HCT116 (cell line): ENCODE measurements at regions not wholly inside any gene's neighbourhood (a gene's known extent, or its start where the extent isn't known, plus 50 kb on each side); places are given as distances from the start of the nearest gene placed in this dataset.

Source experiments
- ATAC-seq: fragments of 200-7000 bp; cut with Tn5 transposase; 2 replicates; pipeline ENCODE4 v1.9.1; 2020; ENCODE audit warnings: mild to moderate bottlenecking, moderate library complexity
- BruUV-seq: library from RNA; stranded (reverse); fragments of 400-500 nt; replicated peaks from 2 replicates; lab custom pipeline; 2021; lab: Mats Ljungman, UMichigan
- CTCF ChIA-PET: fragments of 300-600 bp; sonication (Branson Sonifier 250); formaldehyde crosslinking; loops from one replicate; lab custom pipeline; 2021; ENCODE audit warnings: antibody characterized with exemption; lab: Charles Lee
- POLR2A ChIA-PET: fragments of 300-600, 350-600 bp; sonication (Branson Sonifier 250); formaldehyde crosslinking; loops from one replicate; lab custom pipeline; 2021; ENCODE audit warnings: antibody characterized with exemption; lab: Charles Lee
- RAD21 ChIA-PET, 2 experiments: fragments of 300-600 bp; sonication (Branson Sonifier 250); formaldehyde crosslinking; loops; one replicate each; lab custom pipeline; 2023; ENCODE audit warnings: low total read pairs in 2 of 2; ENCODE audit not compliant: uncharacterized antibody in 2 of 2, unreplicated experiment in 2 of 2, low non-redundant PET in 1 of 2; lab: Charles Lee
- DNase-seq: peaks from one replicate; pipeline ENCODE4 v3.0.0-alpha.2; 2010; ENCODE audit warnings: low read depth, low spot score
- H2AFZ ChIP-seq: fragments of 200-600 bp; shearing (Covaris generic), sonication (generic); 2 replicates; pipeline ENCODE4 v1.6.1; 2017; ENCODE audit warnings: low read depth, mixed run types, mixed read lengths, antibody characterized with exemption, low read length; ENCODE audit not compliant: poor library complexity, severe bottlenecking
- H3K27ac ChIP-seq: 2 replicates; pipeline ENCODE4 v1.5.1; 2012; ENCODE audit warnings: low read depth, low read length
- H3K27me3 ChIP-seq: fragments of 200-600 bp; sonication (generic); 2 replicates; pipeline ENCODE4 v1.6.1; 2016; ENCODE audit warnings: mixed run types, low read length, mixed read lengths; ENCODE audit not compliant: insufficient read depth
- H3K36me3 ChIP-seq, 2 experiments: fragments of 200-500 bp in 1 of 2; fragments of 200-600 bp in 1 of 2; sonication (Bioruptor generic) in 1 of 2; sonication (generic) in 1 of 2; 2 replicates each; pipeline versions ENCODE4 v1.5.1 to v1.6.1; 2014 to 2016; ENCODE audit warnings: low read length in 2 of 2, inconsistent platforms in 1 of 2, mixed read lengths in 1 of 2, mixed run types in 1 of 2; ENCODE audit not compliant: insufficient read depth in 2 of 2, control insufficient read depth in 1 of 2
- H3K4me1 ChIP-seq, 2 experiments: fragments of 200-600 bp in 1 of 2; sonication (generic) in 1 of 2; 2 replicates each; pipeline versions ENCODE4 v1.5.1 to v1.6.1; 2012 to 2017; ENCODE audit warnings: low read length in 2 of 2, inconsistent platforms in 1 of 2, mild to moderate bottlenecking in 1 of 2, mixed read lengths in 1 of 2, mixed run types in 1 of 2, moderate library complexity in 1 of 2; ENCODE audit not compliant: insufficient read depth in 2 of 2, control insufficient read depth in 1 of 2
- H3K4me2 ChIP-seq: fragments of 200-600 bp; sonication (generic); 2 replicates; pipeline ENCODE4 v1.6.1; 2017; ENCODE audit warnings: mixed run types, low read length, mixed read lengths
- H3K4me3 ChIP-seq, 2 experiments: fragments of 200-600 bp in 1 of 2; sonication (generic) in 1 of 2; replicated peaks in 1 of 2; 2 replicates each; pipeline ENCODE4 v1.5.1; 2011 to 2016; ENCODE audit warnings: low read length in 2 of 2, control low read depth in 1 of 2, low read depth in 1 of 2, mild to moderate bottlenecking in 1 of 2, mixed read lengths in 1 of 2, mixed run types in 1 of 2
- H3K79me2 ChIP-seq: fragments of 200-600 bp; sonication (generic); 2 replicates; pipeline ENCODE4 v1.6.1; 2017; ENCODE audit warnings: mild to moderate bottlenecking, mixed run types, low read length, moderate library complexity, mixed read lengths; ENCODE audit not compliant: insufficient read depth
- H3K9ac ChIP-seq: fragments of 200-600 bp; sonication (generic); 2 replicates; pipeline ENCODE4 v1.6.1; 2016; ENCODE audit warnings: low read length, mixed read lengths
- H3K9me2 ChIP-seq: fragments of 200-600 bp; sonication (generic), shearing (Covaris generic); 2 replicates; pipeline ENCODE4 v1.6.1; 2017; ENCODE audit warnings: mixed run types, mild to moderate bottlenecking, moderate library complexity; ENCODE audit not compliant: insufficient read depth
- H3K9me3 ChIP-seq, 2 experiments: fragments of 200-500 bp in 1 of 2; fragments of 200-600 bp in 1 of 2; sonication (Bioruptor generic) in 1 of 2; sonication (generic) in 1 of 2; 2 replicates each; pipeline ENCODE4 v1.6.1; 2014 to 2017; ENCODE audit warnings: low read length in 2 of 2, mixed read lengths in 2 of 2, inconsistent platforms in 1 of 2, low read depth in 1 of 2, mild to moderate bottlenecking in 1 of 2, mixed run types in 1 of 2, moderate library complexity in 1 of 2; ENCODE audit not compliant: control insufficient read depth in 1 of 2, insufficient read depth in 1 of 2
- H4K20me1 ChIP-seq: fragments of 200-600 bp; sonication (generic), shearing (Covaris generic); 2 replicates; pipeline ENCODE4 v1.6.1; 2017; ENCODE audit warnings: mixed run types, mild to moderate bottlenecking, moderate library complexity; ENCODE audit not compliant: insufficient read depth
- EZH2phosphoT487 ChIP-seq: fragments of 200-600 bp; IDR thresholded peaks from 2 replicates; pipeline ENCODE4 v1.6.1; 2018; ENCODE audit warnings: antibody characterized with exemption, borderline replicate concordance
- FOSL1 ChIP-seq: IDR thresholded peaks from 2 replicates; pipeline ENCODE4 v1.6.1; 2012; ENCODE audit warnings: low read depth
- TCF7L2 ChIP-seq: IDR thresholded peaks from 2 replicates; pipeline ENCODE4 v1.7.0; 2011; ENCODE audit warnings: borderline replicate concordance, inconsistent platforms; ENCODE audit not compliant: insufficient read depth, insufficient read length; ENCODE audit errors: extremely low read depth
- intact Hi-C: fragments of 100-400 bp; cut with micrococcal nuclease; formaldehyde crosslinking; loops from 2 replicates; pipeline ENCODE4 v1.10.0; 2022
- TF ChIP-seq, protein P1 (sequence below): IDR thresholded peaks from 2 replicates; pipeline ENCODE4 v1.6.1; 2011; ENCODE audit warnings: mild to moderate bottlenecking, low read length, moderate library complexity; ENCODE audit not compliant: insufficient replicate concordance; ENCODE audit errors: extremely low read depth
- TF ChIP-seq, protein P2 (sequence below): IDR thresholded peaks from 2 replicates; pipeline ENCODE4 v1.6.1; 2012
- TF ChIP-seq, protein P3 (sequence below): IDR thresholded peaks from 2 replicates; pipeline ENCODE4 v1.6.1; 2012; ENCODE audit warnings: low read depth

GRCh38 chr2:176531608-176532007, 262.4 kb downstream of the MTX2 start:
- no peaks in the 10 kb centered on the region for H3K27me3 ChIP-seq
- CTCF ChIA-PET: no interaction called here

More at GRCh38 chr2:176531608-176532007, 262.4 kb downstream of the MTX2 start:
- Histone ChIP-seq H3K27ac (no peak overlapping the region), H3K4me2 (no peak overlapping the region), H3K9me2 (no peaks in the 10 kb centered on the region), H3K4me3 (no peak overlapping the region), H4K20me1 (no peaks in the 10 kb centered on the region), H3K4me1 (no peaks in the 10 kb centered on the region), H2AFZ (no peak overlapping the region), H3K9me3 (no peaks in the 10 kb centered on the region), H3K9ac (no peak overlapping the region), H3K36me3 (no peaks in the 10 kb centered on the region), H3K79me2 (no peaks in the 10 kb centered on the region)
- TF ChIP-seq, protein P1, sequence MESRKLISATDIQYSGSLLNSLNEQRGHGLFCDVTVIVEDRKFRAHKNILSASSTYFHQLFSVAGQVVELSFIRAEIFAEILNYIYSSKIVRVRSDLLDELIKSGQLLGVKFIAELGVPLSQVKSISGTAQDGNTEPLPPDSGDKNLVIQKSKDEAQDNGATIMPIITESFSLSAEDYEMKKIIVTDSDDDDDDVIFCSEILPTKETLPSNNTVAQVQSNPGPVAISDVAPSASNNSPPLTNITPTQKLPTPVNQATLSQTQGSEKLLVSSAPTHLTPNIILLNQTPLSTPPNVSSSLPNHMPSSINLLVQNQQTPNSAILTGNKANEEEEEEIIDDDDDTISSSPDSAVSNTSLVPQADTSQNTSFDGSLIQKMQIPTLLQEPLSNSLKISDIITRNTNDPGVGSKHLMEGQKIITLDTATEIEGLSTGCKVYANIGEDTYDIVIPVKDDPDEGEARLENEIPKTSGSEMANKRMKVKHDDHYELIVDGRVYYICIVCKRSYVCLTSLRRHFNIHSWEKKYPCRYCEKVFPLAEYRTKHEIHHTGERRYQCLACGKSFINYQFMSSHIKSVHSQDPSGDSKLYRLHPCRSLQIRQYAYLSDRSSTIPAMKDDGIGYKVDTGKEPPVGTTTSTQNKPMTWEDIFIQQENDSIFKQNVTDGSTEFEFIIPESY: no peak
- TF ChIP-seq, protein P2, sequence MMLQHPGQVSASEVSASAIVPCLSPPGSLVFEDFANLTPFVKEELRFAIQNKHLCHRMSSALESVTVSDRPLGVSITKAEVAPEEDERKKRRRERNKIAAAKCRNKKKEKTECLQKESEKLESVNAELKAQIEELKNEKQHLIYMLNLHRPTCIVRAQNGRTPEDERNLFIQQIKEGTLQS: no peak
- no peak for TF ChIP-seq EZH2phosphoT487
- TF ChIP-seq, protein P3, sequence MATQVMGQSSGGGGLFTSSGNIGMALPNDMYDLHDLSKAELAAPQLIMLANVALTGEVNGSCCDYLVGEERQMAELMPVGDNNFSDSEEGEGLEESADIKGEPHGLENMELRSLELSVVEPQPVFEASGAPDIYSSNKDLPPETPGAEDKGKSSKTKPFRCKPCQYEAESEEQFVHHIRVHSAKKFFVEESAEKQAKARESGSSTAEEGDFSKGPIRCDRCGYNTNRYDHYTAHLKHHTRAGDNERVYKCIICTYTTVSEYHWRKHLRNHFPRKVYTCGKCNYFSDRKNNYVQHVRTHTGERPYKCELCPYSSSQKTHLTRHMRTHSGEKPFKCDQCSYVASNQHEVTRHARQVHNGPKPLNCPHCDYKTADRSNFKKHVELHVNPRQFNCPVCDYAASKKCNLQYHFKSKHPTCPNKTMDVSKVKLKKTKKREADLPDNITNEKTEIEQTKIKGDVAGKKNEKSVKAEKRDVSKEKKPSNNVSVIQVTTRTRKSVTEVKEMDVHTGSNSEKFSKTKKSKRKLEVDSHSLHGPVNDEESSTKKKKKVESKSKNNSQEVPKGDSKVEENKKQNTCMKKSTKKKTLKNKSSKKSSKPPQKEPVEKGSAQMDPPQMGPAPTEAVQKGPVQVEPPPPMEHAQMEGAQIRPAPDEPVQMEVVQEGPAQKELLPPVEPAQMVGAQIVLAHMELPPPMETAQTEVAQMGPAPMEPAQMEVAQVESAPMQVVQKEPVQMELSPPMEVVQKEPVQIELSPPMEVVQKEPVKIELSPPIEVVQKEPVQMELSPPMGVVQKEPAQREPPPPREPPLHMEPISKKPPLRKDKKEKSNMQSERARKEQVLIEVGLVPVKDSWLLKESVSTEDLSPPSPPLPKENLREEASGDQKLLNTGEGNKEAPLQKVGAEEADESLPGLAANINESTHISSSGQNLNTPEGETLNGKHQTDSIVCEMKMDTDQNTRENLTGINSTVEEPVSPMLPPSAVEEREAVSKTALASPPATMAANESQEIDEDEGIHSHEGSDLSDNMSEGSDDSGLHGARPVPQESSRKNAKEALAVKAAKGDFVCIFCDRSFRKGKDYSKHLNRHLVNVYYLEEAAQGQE: no peak
- no peak for TF ChIP-seq TCF7L2
- no peak for TF ChIP-seq FOSL1
- POLR2A ChIA-PET: no interaction called here
- BruUV-seq: no TSS peak
- ATAC-seq (no peak), DNase-seq (no peak)
- intact Hi-C loops: no loop called here
- RAD21 ChIA-PET: no interaction called here
